ENCODE measurements at regions not wholly inside any gene's neighbourhood (a gene's known extent, or its start where the extent isn't known, plus 50 kb on each side); places are given as distances from the start of the nearest gene placed in this dataset.

DNA sequence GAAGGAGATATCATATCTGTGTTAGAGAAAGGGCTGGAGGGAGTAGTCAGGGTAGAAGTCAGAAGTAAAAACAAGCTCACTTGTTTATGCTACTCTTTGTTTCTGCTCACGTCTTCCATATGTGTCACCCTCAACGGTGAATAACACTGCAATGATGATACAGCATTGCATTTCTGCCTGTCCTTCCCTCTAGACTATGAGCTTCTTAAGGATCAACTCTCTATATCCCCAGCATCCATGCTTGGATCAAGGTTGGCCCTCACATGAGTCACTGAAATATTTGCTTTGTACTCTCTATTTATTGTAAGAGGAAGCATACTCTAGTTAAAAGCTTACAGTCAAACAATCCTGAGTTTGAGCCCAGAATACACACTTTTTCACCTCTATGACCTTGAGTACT is 406.0 kb downstream of the RFC3 start:
- TF ChIP-seq, protein P1, sequence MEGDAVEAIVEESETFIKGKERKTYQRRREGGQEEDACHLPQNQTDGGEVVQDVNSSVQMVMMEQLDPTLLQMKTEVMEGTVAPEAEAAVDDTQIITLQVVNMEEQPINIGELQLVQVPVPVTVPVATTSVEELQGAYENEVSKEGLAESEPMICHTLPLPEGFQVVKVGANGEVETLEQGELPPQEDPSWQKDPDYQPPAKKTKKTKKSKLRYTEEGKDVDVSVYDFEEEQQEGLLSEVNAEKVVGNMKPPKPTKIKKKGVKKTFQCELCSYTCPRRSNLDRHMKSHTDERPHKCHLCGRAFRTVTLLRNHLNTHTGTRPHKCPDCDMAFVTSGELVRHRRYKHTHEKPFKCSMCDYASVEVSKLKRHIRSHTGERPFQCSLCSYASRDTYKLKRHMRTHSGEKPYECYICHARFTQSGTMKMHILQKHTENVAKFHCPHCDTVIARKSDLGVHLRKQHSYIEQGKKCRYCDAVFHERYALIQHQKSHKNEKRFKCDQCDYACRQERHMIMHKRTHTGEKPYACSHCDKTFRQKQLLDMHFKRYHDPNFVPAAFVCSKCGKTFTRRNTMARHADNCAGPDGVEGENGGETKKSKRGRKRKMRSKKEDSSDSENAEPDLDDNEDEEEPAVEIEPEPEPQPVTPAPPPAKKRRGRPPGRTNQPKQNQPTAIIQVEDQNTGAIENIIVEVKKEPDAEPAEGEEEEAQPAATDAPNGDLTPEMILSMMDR (IDR thresholded peaks at IDR 0.05): no peak
- no peak for TF ChIP-seq POLR2AphosphoS5 (IDR thresholded peaks at IDR 0.05; ENCODE audit: insufficient read depth in 1 of 2, low read depth in 1 of 2)

Measured in vagina (tissue), 2 donors.